IMR-90 (cell line): ENCODE measurements at regions not wholly inside any gene's neighbourhood (a gene's known extent, or its start where the extent isn't known, plus 50 kb on each side); places are given as distances from the start of the nearest gene placed in this dataset.

ENCODE experiments used
- ATAC-seq: fragments of 200-7000 bp; cut with Tn5 transposase; 2 replicates; pipeline ENCODE4 v1.9.1; 2020; ENCODE audit warnings: low read depth, mild to moderate bottlenecking, moderate library complexity
- BruUV-seq: library from RNA; stranded (reverse); fragments of 400-500 nt; replicated peaks from 2 replicates; lab custom pipeline; 2021; lab: Mats Ljungman, UMichigan
- CTCF ChIA-PET: fragments of 300-600 bp; formaldehyde crosslinking; extraction: SDS; loops from one replicate; lab custom pipeline; 2021; ENCODE audit warnings: antibody characterized with exemption; lab: Yijun Ruan, JAX
- POLR2A ChIA-PET: fragments of 300-600 bp; sonication (Branson Sonifier 250); formaldehyde crosslinking; loops from one replicate; lab custom pipeline; 2022; ENCODE audit warnings: antibody characterized with exemption; ENCODE audit not compliant: unreplicated experiment; lab: Charles Lee
- DNase-seq: peaks from one replicate; pipeline ENCODE4 v3.0.0; 2013
- H2AFZ ChIP-seq: replicated peaks from 2 replicates; pipeline ENCODE3; 2013; ENCODE audit warnings: low read length, mild to moderate bottlenecking; ENCODE audit not compliant: poor library complexity
- H2AK5ac ChIP-seq: 2 replicates; pipeline ENCODE4 v1.6.1; 2013; ENCODE audit warnings: low read depth, low read length, inconsistent platforms
- H2AK9ac ChIP-seq: replicated peaks from 2 replicates; pipeline ENCODE3; 2013; ENCODE audit warnings: mild to moderate bottlenecking, low read depth, low read length, moderate library complexity; ENCODE audit not compliant: poor library complexity
- H2BK120ac ChIP-seq: 2 replicates; pipeline ENCODE4 v1.6.1; 2013; ENCODE audit warnings: low read depth, low read length, inconsistent platforms
- H2BK15ac ChIP-seq: 3 replicates; pipeline ENCODE4 v1.6.1; 2013; ENCODE audit warnings: low read depth, low read length, inconsistent platforms
- H2BK20ac ChIP-seq: 2 replicates; pipeline ENCODE4 v1.6.1; 2013; ENCODE audit warnings: low read depth, mild to moderate bottlenecking, inconsistent platforms, low read length, moderate library complexity
- H2BK5ac ChIP-seq: 2 replicates; pipeline ENCODE4 v1.6.1; 2013; ENCODE audit warnings: mild to moderate bottlenecking, low read depth, low read length, inconsistent platforms; ENCODE audit not compliant: poor library complexity, severe bottlenecking
- H3K14ac ChIP-seq: replicated peaks from 2 replicates; pipeline ENCODE4 v1.6.1; 2013; ENCODE audit warnings: low read depth, low read length, inconsistent platforms
- H3K18ac ChIP-seq: 2 replicates; pipeline ENCODE4 v1.6.1; 2013; ENCODE audit warnings: low read depth, low read length, control low read depth
- H3K23ac ChIP-seq: 2 replicates; pipeline ENCODE4 v1.6.1; 2013; ENCODE audit warnings: low read depth, low read length, inconsistent platforms
- H3K27ac ChIP-seq: 2 replicates; pipeline ENCODE4 v1.5.1; 2013; ENCODE audit warnings: mild to moderate bottlenecking, control low read depth, low read length; ENCODE audit not compliant: insufficient read depth
- H3K27me3 ChIP-seq: 2 replicates; pipeline ENCODE4 v1.6.1; 2013; ENCODE audit warnings: low read length; ENCODE audit not compliant: control insufficient read depth, insufficient read depth
- H3K36me3 ChIP-seq: 2 replicates; pipeline ENCODE4 v1.6.1; 2013; ENCODE audit warnings: low read length, mixed read lengths; ENCODE audit not compliant: control insufficient read depth, insufficient read depth
- H3K4ac ChIP-seq: 2 replicates; pipeline ENCODE4 v1.6.1; 2013; ENCODE audit warnings: low read depth, low read length, inconsistent platforms
- H3K4me1 ChIP-seq: 2 replicates; pipeline ENCODE4 v1.6.1; 2013; ENCODE audit warnings: low read length, mixed read lengths; ENCODE audit not compliant: control insufficient read depth, insufficient read depth
- H3K4me2 ChIP-seq: 2 replicates; pipeline ENCODE4 v1.6.1; 2013; ENCODE audit warnings: low read depth, mild to moderate bottlenecking, control low read depth, low read length, moderate library complexity
- H3K4me3 ChIP-seq: 2 replicates; pipeline ENCODE4 v1.5.1; 2013; ENCODE audit warnings: low read depth, mild to moderate bottlenecking, control low read depth, low read length, moderate library complexity; ENCODE audit not compliant: insufficient read depth
- H3K56ac ChIP-seq: 2 replicates; pipeline ENCODE4 v1.6.1; 2013; ENCODE audit warnings: low read length, inconsistent platforms; ENCODE audit not compliant: insufficient read depth; ENCODE audit errors: extremely low read depth
- H3K79me1 ChIP-seq, 2 experiments: 2 replicates each; pipeline ENCODE4 v1.6.1; 2013; ENCODE audit warnings: low read length in 2 of 2, inconsistent platforms in 1 of 2, low read depth in 1 of 2
- H3K9ac ChIP-seq: 2 replicates; pipeline ENCODE4 v1.6.1; 2013; ENCODE audit warnings: low read depth, low read length, control low read depth
- H3K9me1 ChIP-seq: 2 replicates; pipeline ENCODE4 v1.6.1; 2013; ENCODE audit warnings: low read length, inconsistent platforms; ENCODE audit not compliant: insufficient read depth
- H3K9me3 ChIP-seq: 2 replicates; pipeline ENCODE4 v1.6.1; 2013; ENCODE audit warnings: low read length; ENCODE audit not compliant: control insufficient read depth, insufficient read depth
- H4K20me1 ChIP-seq: 2 replicates; pipeline ENCODE4 v1.6.1; 2013; ENCODE audit warnings: low read length, inconsistent platforms; ENCODE audit not compliant: insufficient read depth
- H4K5ac ChIP-seq: 2 replicates; pipeline ENCODE4 v1.6.1; 2013; ENCODE audit warnings: mild to moderate bottlenecking, low read depth, low read length, control low read depth
- H4K8ac ChIP-seq, 2 experiments: 2 replicates each; pipeline ENCODE4 v1.6.1; 2013; ENCODE audit warnings: low read depth in 2 of 2, low read length in 2 of 2, control low read depth in 1 of 2, inconsistent platforms in 1 of 2
- H4K91ac ChIP-seq: 2 replicates; pipeline ENCODE4 v1.6.1; 2013; ENCODE audit warnings: low read depth, low read length, inconsistent platforms; ENCODE audit not compliant: insufficient read depth
- CEBPB ChIP-seq: IDR thresholded peaks from 2 replicates; pipeline ENCODE4 v1.6.1; 2012; ENCODE audit warnings: low read depth, low read length, improper control_type of control experiment
- ELK1 ChIP-seq: fragments of 150-350 bp; IDR thresholded peaks from 2 replicates; pipeline ENCODE4 v1.6.1; 2016; ENCODE audit warnings: low read depth, mild to moderate bottlenecking, low read length, moderate library complexity, borderline replicate concordance
- FOS ChIP-seq: fragments of 150-350 bp; IDR thresholded peaks from 2 replicates; pipeline ENCODE4 v1.6.1; 2016; ENCODE audit warnings: low read depth, low read length
- MAFK ChIP-seq: IDR thresholded peaks from 2 replicates; pipeline ENCODE4 v1.6.1; 2012; ENCODE audit warnings: low read depth, low read length, improper control_type of control experiment
- NFE2L2 ChIP-seq: fragments of 150-350 bp; IDR thresholded peaks from 2 replicates; pipeline ENCODE4 v1.6.1; 2016; ENCODE audit warnings: low read depth, mild to moderate bottlenecking, low read length
- POLR2A ChIP-seq: IDR thresholded peaks from 2 replicates; pipeline ENCODE4 v1.6.1; 2012; ENCODE audit warnings: mild to moderate bottlenecking, low read depth, low read length
- RCOR1 ChIP-seq: IDR thresholded peaks from 2 replicates; pipeline ENCODE4 v1.6.1; 2012; ENCODE audit warnings: mild to moderate bottlenecking, low read length, improper control_type of control experiment; ENCODE audit not compliant: insufficient replicate concordance
- USF2 ChIP-seq: fragments of 150-350 bp; IDR thresholded peaks from 2 replicates; pipeline ENCODE4 v1.6.1; 2017; ENCODE audit warnings: mild to moderate bottlenecking, antibody characterized with exemption, low read length, low read depth
- WGBS, 2 experiments: methylation state at CpG; one replicate each; pipeline versions ENCODE4 v1.1.5 to v1.1.7; 2013; ENCODE audit warnings: missing lambda C conversion rate in 2 of 2; ENCODE audit not compliant: insufficient read length in 1 of 2; ENCODE audit errors: extremely low coverage in 2 of 2; 5-methylcytosine and 5-hydroxymethylcytosine counted together
- dilution Hi-C: fragments of 300-500 bp; cut with HindIII; formaldehyde crosslinking; loops from one replicate; pipeline ENCODE4 v1.14.3; 2018; ENCODE audit warnings: low sequenced_read_pairs; ENCODE audit not compliant: unreplicated experiment
- in situ Hi-C: fragments of 300-500 bp; cut with MboI; formaldehyde crosslinking; loops from 3 replicates; pipeline ENCODE4 v1.14.3; 2019; ENCODE audit warnings: low sequenced_read_pairs, inconsistent platforms, mixed read lengths
- intact Hi-C: fragments of 100-400 bp; cut with micrococcal nuclease; formaldehyde crosslinking; loops from 2 replicates; pipeline ENCODE4 v1.10.0; 2022
- TF ChIP-seq, protein P1 (sequence below): conservative IDR thresholded peaks from 2 replicates; pipeline ENCODE4 v1.5.1; 2012; ENCODE audit warnings: mild to moderate bottlenecking, low read depth, low read length, improper control_type of control experiment

- H3K14ac ChIP-seq: no peak overlapping the region
- no peak for DNase-seq
- no peak overlapping the region for H2BK15ac ChIP-seq
- H2BK5ac ChIP-seq: no peak overlapping the region
- H3K4me1 ChIP-seq: no peaks in the 10 kb centered on the region
- in situ Hi-C loops (no loop called here), intact Hi-C loops (no loop called here), dilution Hi-C loops (no loop called here)
- H3K9ac ChIP-seq: no peak overlapping the region
- H3K9me3 ChIP-seq: peaks cover 44% of the 10 kb centered on the region
- H4K5ac ChIP-seq: no peak overlapping the region
- H3K79me1 ChIP-seq: no peaks in the 10 kb centered on the region
- no peaks in the 10 kb centered on the region for H3K36me3 ChIP-seq
- TF ChIP-seq, protein P1, sequence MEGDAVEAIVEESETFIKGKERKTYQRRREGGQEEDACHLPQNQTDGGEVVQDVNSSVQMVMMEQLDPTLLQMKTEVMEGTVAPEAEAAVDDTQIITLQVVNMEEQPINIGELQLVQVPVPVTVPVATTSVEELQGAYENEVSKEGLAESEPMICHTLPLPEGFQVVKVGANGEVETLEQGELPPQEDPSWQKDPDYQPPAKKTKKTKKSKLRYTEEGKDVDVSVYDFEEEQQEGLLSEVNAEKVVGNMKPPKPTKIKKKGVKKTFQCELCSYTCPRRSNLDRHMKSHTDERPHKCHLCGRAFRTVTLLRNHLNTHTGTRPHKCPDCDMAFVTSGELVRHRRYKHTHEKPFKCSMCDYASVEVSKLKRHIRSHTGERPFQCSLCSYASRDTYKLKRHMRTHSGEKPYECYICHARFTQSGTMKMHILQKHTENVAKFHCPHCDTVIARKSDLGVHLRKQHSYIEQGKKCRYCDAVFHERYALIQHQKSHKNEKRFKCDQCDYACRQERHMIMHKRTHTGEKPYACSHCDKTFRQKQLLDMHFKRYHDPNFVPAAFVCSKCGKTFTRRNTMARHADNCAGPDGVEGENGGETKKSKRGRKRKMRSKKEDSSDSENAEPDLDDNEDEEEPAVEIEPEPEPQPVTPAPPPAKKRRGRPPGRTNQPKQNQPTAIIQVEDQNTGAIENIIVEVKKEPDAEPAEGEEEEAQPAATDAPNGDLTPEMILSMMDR: no peak
- TF ChIP-seq NFE2L2 (no peak), CEBPB (no peak), FOS (no peak), RCOR1 (no peak), POLR2A (no peak), ELK1 (no peak), USF2 (no peak), MAFK (no peak)
- H2AFZ ChIP-seq: no peak overlapping the region
- no peak overlapping the region for H3K4me3 ChIP-seq
- no peak overlapping the region for H2BK20ac ChIP-seq
- no peak overlapping the region for H4K8ac ChIP-seq
- no peak overlapping the region for H3K23ac ChIP-seq
- CTCF ChIA-PET: no interaction called here
- no peaks in the 10 kb centered on the region for H3K9me1 ChIP-seq
- H3K18ac ChIP-seq: no peak overlapping the region
- no peak overlapping the region for H2AK5ac ChIP-seq
- H2AK9ac ChIP-seq: no peak overlapping the region
- no peak overlapping the region for H3K4ac ChIP-seq
- H4K91ac ChIP-seq: no peak overlapping the region
- POLR2A ChIA-PET: no interaction called here
- H3K4me2 ChIP-seq: no peak overlapping the region
- H3K56ac ChIP-seq: no peak overlapping the region
- H2BK120ac ChIP-seq: no peak overlapping the region
- ATAC-seq: no peak
- H3K27ac ChIP-seq: no peak overlapping the region
- no peaks in the 10 kb centered on the region for H4K20me1 ChIP-seq
- no peaks in the 10 kb centered on the region for H3K27me3 ChIP-seq
- BruUV-seq: no TSS peak
- 19% methylated on average over 3 of the region's 7 CpGs; no CpG with 5 or more reads in 1 of the 2 experiments for WGBS, 2 experiments
These were observed 90.0 kb downstream of the GALR1 start for GRCh38 chr18:77339623-77340022.
